SK-N-SH (cell line): ENCODE measurements at regions not wholly inside any gene's neighbourhood (a gene's known extent, or its start where the extent isn't known, plus 50 kb on each side); places are given as distances from the start of the nearest gene placed in this dataset.

Experiments used
- CTCF ChIA-PET: fragments of 300-600, 350-600 bp; formaldehyde crosslinking; extraction: SDS; loops from one replicate; lab custom pipeline; 2021; lab: Yijun Ruan, JAX
- POLR2A ChIA-PET: fragments of 350-600 bp; sonication (Branson Sonifier 250); formaldehyde crosslinking; extraction: SDS; loops from one replicate; lab custom pipeline; 2020; ENCODE audit warnings: antibody characterized with exemption, inconsistent platforms; lab: Yijun Ruan, JAX
- DNase-seq: peaks from one replicate; pipeline ENCODE4 v3.0.0; 2012
- H2AFZ ChIP-seq: fragments of 200-600 bp; sonication (generic); 2 replicates; pipeline ENCODE4 v1.8.1; 2016; ENCODE audit warnings: antibody characterized with exemption, mild to moderate bottlenecking, low read depth
- H3F3A ChIP-seq: fragments of 200-600 bp; sonication (generic); replicated peaks from 2 replicates; pipeline ENCODE3; 2016; ENCODE audit warnings: antibody characterized with exemption, mild to moderate bottlenecking; ENCODE audit not compliant: insufficient read depth
- H3K27ac ChIP-seq, 2 experiments: fragments of 200-500 bp in 1 of 2; fragments of 200-600 bp in 1 of 2; sonication (Bioruptor generic) in 1 of 2; sonication (generic), shearing (Covaris generic) in 1 of 2; 2 replicates each; pipeline versions ENCODE4 v1.5.1 to v1.6.1; 2014 to 2016; ENCODE audit warnings: low read depth in 2 of 2, inconsistent platforms in 1 of 2, low read length in 1 of 2, mild to moderate bottlenecking in 1 of 2, mixed read lengths in 1 of 2
- H3K27me3 ChIP-seq: fragments of 200-600 bp; sonication (generic), shearing (Covaris generic); 2 replicates; pipeline ENCODE4 v1.6.1; 2016; ENCODE audit warnings: mixed run types; ENCODE audit not compliant: insufficient read depth
- H3K36me3 ChIP-seq, 2 experiments: fragments of 200-500 bp in 1 of 2; fragments of 200-600 bp in 1 of 2; sonication (Bioruptor generic) in 1 of 2; sonication (generic) in 1 of 2; replicated peaks in 1 of 2; 2 replicates each; pipeline versions ENCODE3 to v1.5.1; 2014 to 2016; ENCODE audit warnings: low read length in 1 of 2, mild to moderate bottlenecking in 1 of 2; ENCODE audit not compliant: insufficient read depth in 2 of 2, control insufficient read depth in 1 of 2
- H3K4me1 ChIP-seq, 2 experiments: fragments of 200-500 bp in 1 of 2; fragments of 200-600 bp in 1 of 2; sonication (Bioruptor generic) in 1 of 2; sonication (generic), shearing (Covaris generic) in 1 of 2; 2 replicates each; pipeline versions ENCODE4 v1.5.1 to v1.6.1; 2014 to 2016; ENCODE audit warnings: low read depth in 1 of 2, low read length in 1 of 2, mixed run types in 1 of 2; ENCODE audit not compliant: insufficient read depth in 2 of 2, control insufficient read depth in 1 of 2
- H3K4me2 ChIP-seq: fragments of 200-600 bp; sonication (generic), shearing (Covaris generic); 2 replicates; pipeline ENCODE4 v1.6.1; 2017; ENCODE audit warnings: mixed run types
- H3K4me3 ChIP-seq, 2 experiments: fragments of 200-500 bp in 1 of 2; fragments of 200-600 bp in 1 of 2; sonication (Bioruptor generic) in 1 of 2; sonication (generic), shearing (Covaris generic) in 1 of 2; 2 replicates each; pipeline versions ENCODE4 v1.5.1 to v1.8.1; 2014 to 2016; ENCODE audit warnings: low read depth in 2 of 2, inconsistent platforms in 1 of 2, low read length in 1 of 2, mild to moderate bottlenecking in 1 of 2, mixed read lengths in 1 of 2, moderate library complexity in 1 of 2
- H3K79me2 ChIP-seq: fragments of 200-600 bp; sonication (generic); 2 replicates; pipeline ENCODE4 v1.8.1; 2017; ENCODE audit warnings: mild to moderate bottlenecking; ENCODE audit not compliant: insufficient read depth
- H3K9ac ChIP-seq: fragments of 200-600 bp; sonication (generic); 2 replicates; pipeline ENCODE4 v1.6.1; 2017; ENCODE audit warnings: mixed run types
- H3K9me2 ChIP-seq: fragments of 200-600 bp; sonication (generic); 2 replicates; pipeline ENCODE4 v1.6.1; 2017; ENCODE audit warnings: mixed run types
- H3K9me3 ChIP-seq: fragments of 200-600 bp; sonication (generic); 2 replicates; pipeline ENCODE4 v1.6.1; 2017; ENCODE audit warnings: mixed run types, mild to moderate bottlenecking, moderate library complexity
- H4K20me1 ChIP-seq: fragments of 200-600 bp; sonication (generic); 2 replicates; pipeline ENCODE4 v1.6.1; 2017; ENCODE audit warnings: mild to moderate bottlenecking, mixed run types; ENCODE audit not compliant: insufficient read depth
- EP300 ChIP-seq, 2 experiments: IDR thresholded peaks; 2 replicates each; pipeline versions ENCODE4 v1.4.0 to v1.6.1; 2012; ENCODE audit warnings: borderline replicate concordance in 1 of 2, low read depth in 1 of 2, low read length in 1 of 2
- EZH2phosphoT487 ChIP-seq: fragments of 200-600 bp; sonication (generic); IDR thresholded peaks from 2 replicates; pipeline ENCODE4 v1.6.1; 2017; ENCODE audit warnings: low read depth, mixed run types, mild to moderate bottlenecking, antibody characterized with exemption, moderate library complexity, borderline replicate concordance
- FOSL2 ChIP-seq: IDR thresholded peaks from 2 replicates; pipeline ENCODE4 v1.4.0; 2012; ENCODE audit warnings: low read depth, mild to moderate bottlenecking, moderate library complexity, borderline replicate concordance
- FOXJ3 ChIP-seq: sonication (generic); formaldehyde crosslinking; IDR thresholded peaks from 2 replicates; pipeline ENCODE4 v1.5.1; 2020; ENCODE audit warnings: mild to moderate bottlenecking, missing genetic modification reagents
- JUND ChIP-seq: IDR thresholded peaks from 2 replicates; pipeline ENCODE4 v1.4.0; 2012
- MXI1 ChIP-seq: IDR thresholded peaks from 2 replicates; pipeline ENCODE4 v1.6.1; 2012; ENCODE audit warnings: mild to moderate bottlenecking, low read depth, low read length, improper control_type of control experiment
- NFIC ChIP-seq: IDR thresholded peaks from 2 replicates; pipeline ENCODE4 v1.4.0; 2012; ENCODE audit warnings: borderline replicate concordance
- NRF1 ChIP-seq: IDR thresholded peaks from 2 replicates; pipeline ENCODE4 v1.6.1; 2012; ENCODE audit warnings: low read depth, mild to moderate bottlenecking, low read length
- RAD21 ChIP-seq: IDR thresholded peaks from 2 replicates; pipeline ENCODE4 v1.6.1; 2012; ENCODE audit warnings: mild to moderate bottlenecking, low read length
- RCOR1 ChIP-seq: fragments of 150-350 bp; IDR thresholded peaks from 2 replicates; pipeline ENCODE4 v1.6.1; 2017; ENCODE audit warnings: antibody characterized with exemption, low read length
- RXRA ChIP-seq: IDR thresholded peaks from 2 replicates; pipeline ENCODE4 v1.4.0; 2012; ENCODE audit warnings: low read depth, mild to moderate bottlenecking, borderline replicate concordance
- SIN3A ChIP-seq: IDR thresholded peaks from 2 replicates; pipeline ENCODE4 v1.6.1; 2012; ENCODE audit warnings: low read depth, mild to moderate bottlenecking, low read length, moderate library complexity, borderline replicate concordance
- TCF12 ChIP-seq: IDR thresholded peaks from 2 replicates; pipeline ENCODE4 v1.4.0; 2012
- WGBS: methylation state at CpG from one replicate; pipeline ENCODE4 v1.1.6; 2017; ENCODE audit warnings: low lambda C conversion rate; 5-methylcytosine and 5-hydroxymethylcytosine counted together
- TF ChIP-seq, protein P1 (sequence below): IDR thresholded peaks from 2 replicates; pipeline ENCODE4 v1.4.0; 2012; ENCODE audit warnings: low read depth, borderline replicate concordance
- TF ChIP-seq, protein P2 (sequence below): IDR thresholded peaks from 2 replicates; pipeline ENCODE4; 2012
- TF ChIP-seq, protein P3 (sequence below): fragments of 150-350 bp; IDR thresholded peaks from 2 replicates; pipeline ENCODE4 v1.6.1; 2017; ENCODE audit warnings: antibody characterized with exemption, low read length, low read depth, borderline replicate concordance
- TF ChIP-seq, protein P4 (sequence below): fragments of 150-350 bp; IDR thresholded peaks from 2 replicates; pipeline ENCODE4 v1.6.1; 2016; ENCODE audit warnings: mild to moderate bottlenecking, low read depth, low read length
- TF ChIP-seq, protein P5 (sequence below): IDR thresholded peaks from 2 replicates; pipeline ENCODE4 v1.6.1; 2012; ENCODE audit warnings: mild to moderate bottlenecking, low read depth, low read length, moderate library complexity

DNA sequence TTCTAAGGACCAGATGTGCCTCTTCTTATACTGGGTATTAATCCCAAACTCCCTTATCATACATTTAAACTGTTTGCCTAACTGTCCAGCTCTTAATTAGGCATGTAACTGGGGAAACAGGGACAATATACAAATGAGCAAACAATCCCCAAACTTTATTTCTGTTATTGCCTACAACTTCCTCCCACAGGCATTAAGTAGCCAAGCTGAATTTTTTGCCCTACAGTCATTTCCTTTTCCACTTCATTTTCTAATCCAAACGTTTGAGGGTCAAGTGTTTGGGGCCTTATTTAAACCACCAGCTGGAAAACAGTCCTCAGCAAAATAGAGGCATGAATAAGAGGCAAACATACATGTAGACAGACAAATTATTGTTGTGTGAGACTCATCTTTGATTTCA lies 77.4 kb upstream of the CCL2 start:
- no peak overlapping the region for H3K27ac ChIP-seq
- no peak for DNase-seq
- H3K4me3 ChIP-seq = no peak overlapping the region
- H3K9me3 ChIP-seq = no peaks in the 10 kb centered on the region
- no peak for TF ChIP-seq EP300 (IDR thresholded peaks at IDR 0.05; ENCODE audit: borderline replicate concordance in 1 of 2, low read depth in 1 of 2, low read length in 1 of 2)
- TF ChIP-seq RCOR1 = no peak
- TF ChIP-seq, protein P1, sequence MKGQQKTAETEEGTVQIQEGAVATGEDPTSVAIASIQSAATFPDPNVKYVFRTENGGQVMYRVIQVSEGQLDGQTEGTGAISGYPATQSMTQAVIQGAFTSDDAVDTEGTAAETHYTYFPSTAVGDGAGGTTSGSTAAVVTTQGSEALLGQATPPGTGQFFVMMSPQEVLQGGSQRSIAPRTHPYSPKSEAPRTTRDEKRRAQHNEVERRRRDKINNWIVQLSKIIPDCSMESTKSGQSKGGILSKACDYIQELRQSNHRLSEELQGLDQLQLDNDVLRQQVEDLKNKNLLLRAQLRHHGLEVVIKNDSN = no peak
- TF ChIP-seq RXRA = no peak
- TF ChIP-seq, protein P2, sequence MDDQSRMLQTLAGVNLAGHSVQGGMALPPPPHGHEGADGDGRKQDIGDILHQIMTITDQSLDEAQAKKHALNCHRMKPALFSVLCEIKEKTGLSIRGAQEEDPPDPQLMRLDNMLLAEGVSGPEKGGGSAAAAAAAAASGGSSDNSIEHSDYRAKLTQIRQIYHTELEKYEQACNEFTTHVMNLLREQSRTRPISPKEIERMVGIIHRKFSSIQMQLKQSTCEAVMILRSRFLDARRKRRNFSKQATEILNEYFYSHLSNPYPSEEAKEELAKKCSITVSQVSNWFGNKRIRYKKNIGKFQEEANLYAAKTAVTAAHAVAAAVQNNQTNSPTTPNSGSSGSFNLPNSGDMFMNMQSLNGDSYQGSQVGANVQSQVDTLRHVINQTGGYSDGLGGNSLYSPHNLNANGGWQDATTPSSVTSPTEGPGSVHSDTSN = no peak
- no peak for TF ChIP-seq RAD21
- no peak for TF ChIP-seq EZH2phosphoT487
- TF ChIP-seq MXI1 = no peak
- TF ChIP-seq NRF1 = no peak
- no peak for TF ChIP-seq FOSL2
- no peak for TF ChIP-seq JUND
- TF ChIP-seq, protein P3, sequence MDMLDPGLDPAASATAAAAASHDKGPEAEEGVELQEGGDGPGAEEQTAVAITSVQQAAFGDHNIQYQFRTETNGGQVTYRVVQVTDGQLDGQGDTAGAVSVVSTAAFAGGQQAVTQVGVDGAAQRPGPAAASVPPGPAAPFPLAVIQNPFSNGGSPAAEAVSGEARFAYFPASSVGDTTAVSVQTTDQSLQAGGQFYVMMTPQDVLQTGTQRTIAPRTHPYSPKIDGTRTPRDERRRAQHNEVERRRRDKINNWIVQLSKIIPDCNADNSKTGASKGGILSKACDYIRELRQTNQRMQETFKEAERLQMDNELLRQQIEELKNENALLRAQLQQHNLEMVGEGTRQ = no peak
- no peak for TF ChIP-seq SIN3A
- TF ChIP-seq, protein P4, sequence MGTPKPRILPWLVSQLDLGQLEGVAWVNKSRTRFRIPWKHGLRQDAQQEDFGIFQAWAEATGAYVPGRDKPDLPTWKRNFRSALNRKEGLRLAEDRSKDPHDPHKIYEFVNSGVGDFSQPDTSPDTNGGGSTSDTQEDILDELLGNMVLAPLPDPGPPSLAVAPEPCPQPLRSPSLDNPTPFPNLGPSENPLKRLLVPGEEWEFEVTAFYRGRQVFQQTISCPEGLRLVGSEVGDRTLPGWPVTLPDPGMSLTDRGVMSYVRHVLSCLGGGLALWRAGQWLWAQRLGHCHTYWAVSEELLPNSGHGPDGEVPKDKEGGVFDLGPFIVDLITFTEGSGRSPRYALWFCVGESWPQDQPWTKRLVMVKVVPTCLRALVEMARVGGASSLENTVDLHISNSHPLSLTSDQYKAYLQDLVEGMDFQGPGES = no peak
- TF ChIP-seq, all 33 proteins: peak for 0
- no peak overlapping the region for H3K4me2 ChIP-seq
- no peaks in the 10 kb centered on the region for H3F3A ChIP-seq
- H3K9ac ChIP-seq = no peak overlapping the region
- CTCF ChIA-PET = interaction anchor here (1.5 to 4.1 kb wide), 2 partner anchors 23 to 184 kb away, joined by 3 to 16 read pairs; no protein-coding TSS in a partner anchor
- H3K4me1 ChIP-seq = peaks cover 0 to 6% of the 10 kb centered on the region in 2 experiments; a peak in 1 of 4 replicates
- no peaks in the 10 kb centered on the region for H4K20me1 ChIP-seq
- H3K9me2 ChIP-seq = no peaks in the 10 kb centered on the region
- H3K79me2 ChIP-seq = no peaks in the 10 kb centered on the region
- H3K27me3 ChIP-seq = no peaks in the 10 kb centered on the region
- POLR2A ChIA-PET = no interaction called here
- WGBS = 0% methylated on average over 1 of the region's 1 CpG
- no peak overlapping the region for H2AFZ ChIP-seq
- no peaks in the 10 kb centered on the region for H3K36me3 ChIP-seq

DNA sequence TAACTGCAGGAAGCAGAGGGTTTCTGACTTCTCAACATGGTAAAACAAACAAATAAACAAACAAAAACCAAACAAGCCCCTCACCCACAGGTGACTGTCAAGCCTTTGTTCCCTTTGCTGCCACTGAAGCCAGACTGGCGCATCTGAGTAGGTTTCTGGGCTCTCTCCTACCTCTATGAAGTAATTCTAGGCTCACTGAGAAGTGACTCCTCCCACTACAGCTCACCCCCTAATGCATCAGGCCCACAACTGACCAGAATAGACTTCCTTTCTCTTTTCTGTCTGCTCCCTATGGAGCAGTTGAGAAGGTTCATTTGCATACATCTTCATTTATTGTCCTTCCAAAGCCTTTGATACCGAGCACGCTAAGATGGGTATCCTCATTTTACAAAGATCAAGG lies 77.0 kb upstream of the CCL2 start:
- H2AFZ ChIP-seq = no peak overlapping the region
- H3K27me3 ChIP-seq = no peaks in the 10 kb centered on the region
- CTCF ChIA-PET = interaction anchor here (1.5 to 4.1 kb wide), 2 partner anchors 23 to 183 kb away, joined by 3 to 16 read pairs; no protein-coding TSS in a partner anchor
- no peaks in the 10 kb centered on the region for H3F3A ChIP-seq
- peaks cover 0 to 6% of the 10 kb centered on the region in 2 experiments; a peak in 1 of 4 replicates for H3K4me1 ChIP-seq
- H3K36me3 ChIP-seq = no peaks in the 10 kb centered on the region
- no peak overlapping the region for H3K9ac ChIP-seq
- WGBS = 69% methylated on average over 3 of the region's 3 CpGs
- no peak overlapping the region for H3K4me3 ChIP-seq
- POLR2A ChIA-PET = no interaction called here
- H3K27ac ChIP-seq = no peak overlapping the region
- H3K4me2 ChIP-seq = no peak overlapping the region
- no peaks in the 10 kb centered on the region for H4K20me1 ChIP-seq
- H3K79me2 ChIP-seq = no peaks in the 10 kb centered on the region
- H3K9me2 ChIP-seq = no peaks in the 10 kb centered on the region
- H3K9me3 ChIP-seq = no peaks in the 10 kb centered on the region
- no peak for DNase-seq
- TF ChIP-seq, protein P5, sequence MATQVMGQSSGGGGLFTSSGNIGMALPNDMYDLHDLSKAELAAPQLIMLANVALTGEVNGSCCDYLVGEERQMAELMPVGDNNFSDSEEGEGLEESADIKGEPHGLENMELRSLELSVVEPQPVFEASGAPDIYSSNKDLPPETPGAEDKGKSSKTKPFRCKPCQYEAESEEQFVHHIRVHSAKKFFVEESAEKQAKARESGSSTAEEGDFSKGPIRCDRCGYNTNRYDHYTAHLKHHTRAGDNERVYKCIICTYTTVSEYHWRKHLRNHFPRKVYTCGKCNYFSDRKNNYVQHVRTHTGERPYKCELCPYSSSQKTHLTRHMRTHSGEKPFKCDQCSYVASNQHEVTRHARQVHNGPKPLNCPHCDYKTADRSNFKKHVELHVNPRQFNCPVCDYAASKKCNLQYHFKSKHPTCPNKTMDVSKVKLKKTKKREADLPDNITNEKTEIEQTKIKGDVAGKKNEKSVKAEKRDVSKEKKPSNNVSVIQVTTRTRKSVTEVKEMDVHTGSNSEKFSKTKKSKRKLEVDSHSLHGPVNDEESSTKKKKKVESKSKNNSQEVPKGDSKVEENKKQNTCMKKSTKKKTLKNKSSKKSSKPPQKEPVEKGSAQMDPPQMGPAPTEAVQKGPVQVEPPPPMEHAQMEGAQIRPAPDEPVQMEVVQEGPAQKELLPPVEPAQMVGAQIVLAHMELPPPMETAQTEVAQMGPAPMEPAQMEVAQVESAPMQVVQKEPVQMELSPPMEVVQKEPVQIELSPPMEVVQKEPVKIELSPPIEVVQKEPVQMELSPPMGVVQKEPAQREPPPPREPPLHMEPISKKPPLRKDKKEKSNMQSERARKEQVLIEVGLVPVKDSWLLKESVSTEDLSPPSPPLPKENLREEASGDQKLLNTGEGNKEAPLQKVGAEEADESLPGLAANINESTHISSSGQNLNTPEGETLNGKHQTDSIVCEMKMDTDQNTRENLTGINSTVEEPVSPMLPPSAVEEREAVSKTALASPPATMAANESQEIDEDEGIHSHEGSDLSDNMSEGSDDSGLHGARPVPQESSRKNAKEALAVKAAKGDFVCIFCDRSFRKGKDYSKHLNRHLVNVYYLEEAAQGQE = no peak
- TF ChIP-seq NFIC (no peak), JUND (no peak), TCF12 (no peak), FOXJ3 (CRISPR knock-in tag) (no peak), MXI1 (no peak)
- TF ChIP-seq, protein P2 = no peak
- TF ChIP-seq, protein P1 = no peak
